GM12878 (cell line): ENCODE measurements at regions not wholly inside any gene's neighbourhood (a gene's known extent, or its start where the extent isn't known, plus 50 kb on each side); places are given as distances from the start of the nearest gene placed in this dataset.
A peak's percentile ranks its signal among the peaks of the same experiment; 100 is the strongest.

Source experiments
- ATAC-seq: fragments of 200-7000 bp; cut with Tn5 transposase; 3 replicates; pipeline ENCODE4 v1.9.1; 2020; ENCODE audit warnings: mild to moderate bottlenecking, moderate library complexity
- BruUV-seq: library from RNA; stranded (reverse); fragments of 400-500 nt; replicated peaks from 2 replicates; lab custom pipeline; 2021; lab: Mats Ljungman, UMichigan
- CTCF ChIA-PET: fragments of 300-600 bp; sonication (Branson Sonifier 250); formaldehyde crosslinking; extraction: SDS; loops from one replicate; lab custom pipeline; 2021; ENCODE audit warnings: inconsistent platforms; lab: Yijun Ruan, JAX
- POLR2A ChIA-PET: fragments of 350-600 bp; formaldehyde crosslinking; extraction: SDS; loops from one replicate; lab custom pipeline; 2021; ENCODE audit warnings: inconsistent platforms; lab: Charles Lee
- RAD21 ChIA-PET: fragments of 300-600 bp; sonication (Branson Sonifier 250); formaldehyde crosslinking; loops from one replicate; lab custom pipeline; 2023; ENCODE audit warnings: antibody characterized with exemption; ENCODE audit not compliant: unreplicated experiment; lab: Charles Lee
- SMC1A ChIA-PET: fragments of 300-600 bp; sonication (Branson Sonifier 250); formaldehyde crosslinking; loops from one replicate; lab custom pipeline; 2023; ENCODE audit not compliant: unreplicated experiment, uncharacterized antibody; lab: Charles Lee
- DNase-seq: peaks from one replicate; pipeline ENCODE4 v3.0.0-alpha.2; 2011; ENCODE audit warnings: low read depth, low spot score
- FAIRE-seq: peaks from 3 replicates; lab custom pipeline; 2011; peaks lifted over from hg19 to GRCh38; lab: Jason Lieb, UNC
- H2AFZ ChIP-seq: 2 replicates; pipeline ENCODE4 v1.6.0; 2011; ENCODE audit warnings: low read depth, low read length, control low read depth; ENCODE audit not compliant: control insufficient read depth
- H3K27ac ChIP-seq: 2 replicates; pipeline ENCODE4 v1.5.1; 2011; ENCODE audit warnings: control low read depth; ENCODE audit not compliant: control insufficient read depth, insufficient read depth
- H3K27me3 ChIP-seq, 2 experiments: replicated peaks in 1 of 2; 2 replicates each; pipeline versions ENCODE4 v1.6.0 to v1.6.1; 2011; ENCODE audit warnings: low read length in 1 of 2; ENCODE audit not compliant: control insufficient read depth in 2 of 2, insufficient read depth in 2 of 2
- H3K36me3 ChIP-seq, 2 experiments: 2 replicates each; pipeline ENCODE4 v1.5.1; 2011; ENCODE audit warnings: low read length in 1 of 2; ENCODE audit not compliant: control insufficient read depth in 2 of 2, insufficient read depth in 2 of 2
- H3K4me1 ChIP-seq: 2 replicates; pipeline ENCODE4 v1.6.1; 2011; ENCODE audit warnings: mild to moderate bottlenecking, low read length, moderate library complexity, mixed read lengths; ENCODE audit not compliant: control insufficient read depth, insufficient read depth
- H3K4me2 ChIP-seq: 2 replicates; pipeline ENCODE4 v1.6.0; 2011; ENCODE audit warnings: control low read depth; ENCODE audit not compliant: control insufficient read depth, insufficient read depth
- H3K4me3 ChIP-seq: fragments of 200-600 bp; sonication (generic); 2 replicates; pipeline ENCODE4 v1.5.1; 2016
- H3K79me2 ChIP-seq: 2 replicates; pipeline ENCODE4 v1.6.0; 2011; ENCODE audit warnings: low read length; ENCODE audit not compliant: control insufficient read depth, insufficient read depth
- H3K9ac ChIP-seq: 2 replicates; pipeline ENCODE4 v1.8.0; 2011; ENCODE audit warnings: low read length, control low read depth, mixed read lengths; ENCODE audit not compliant: control insufficient read depth, insufficient read depth
- H3K9me3 ChIP-seq: replicated peaks from 3 replicates; pipeline ENCODE4 v1.5.1; 2011; ENCODE audit warnings: mild to moderate bottlenecking, low read length; ENCODE audit not compliant: control insufficient read depth, insufficient read depth
- H4K20me1 ChIP-seq: 2 replicates; pipeline ENCODE4 v1.6.0; 2011; ENCODE audit not compliant: control insufficient read depth, insufficient read depth
- CBFB ChIP-seq: IDR thresholded peaks from 2 replicates; pipeline ENCODE4 v1.6.1; 2016; ENCODE audit warnings: antibody characterized with exemption, low read depth
- CHD4 ChIP-seq: fragments of 200-600 bp; sonication (generic); IDR thresholded peaks from 2 replicates; pipeline ENCODE4 v1.6.1; 2016; ENCODE audit warnings: mild to moderate bottlenecking
- CTCF ChIP-seq, 3 experiments: IDR thresholded peaks in 2 of 3; conservative IDR thresholded peaks in 1 of 3; 2 replicates each; pipeline ENCODE4 v1.5.1; 2011; ENCODE audit warnings: low read depth in 3 of 3, low read length in 3 of 3, mild to moderate bottlenecking in 3 of 3, control low read depth in 2 of 3, moderate library complexity in 2 of 3, inconsistent platforms in 1 of 3, mixed read lengths in 1 of 3; ENCODE audit not compliant: control insufficient read depth in 2 of 3, insufficient read depth in 1 of 3; ENCODE audit errors: extremely low read depth in 1 of 3
- LARP7 ChIP-seq: fragments of 450-650 bp; IDR thresholded peaks from 2 replicates; pipeline ENCODE4 v1.6.1; 2017; ENCODE audit warnings: mild to moderate bottlenecking
- RELA ChIP-seq: fragments of 450-650 bp; IDR thresholded peaks from 2 replicates; pipeline ENCODE4 v1.8.0; 2014; ENCODE audit warnings: borderline replicate concordance; ENCODE audit not compliant: partially characterized antibody
- RELB ChIP-seq: fragments of 450-650 bp; IDR thresholded peaks from 2 replicates; pipeline ENCODE4 v1.6.1; 2017; ENCODE audit warnings: low read depth, mild to moderate bottlenecking, moderate library complexity
- WGBS: methylation state at CpG from one replicate; pipeline ENCODE4 v1.1.6; 2016; ENCODE audit warnings: low lambda C conversion rate; ENCODE audit not compliant: insufficient replicate concordance, insufficient coverage; ENCODE audit errors: missing lambda C conversion rate; 5-methylcytosine and 5-hydroxymethylcytosine counted together
- in situ Hi-C: fragments of 300-500 bp; cut with MboI; formaldehyde crosslinking; loops from 9 replicates; pipeline ENCODE4 v1.14.3; 2018; ENCODE audit warnings: mixed read lengths
- intact Hi-C: fragments of 100-400 bp; cut with micrococcal nuclease; formaldehyde crosslinking; loops from one replicate; pipeline ENCODE4 v1.14.2; 2022; ENCODE audit not compliant: unreplicated experiment

- POLR2A ChIA-PET, result no interaction called here
- in situ Hi-C loops, result no loop called here
- Histone ChIP-seq H3K36me3 (no peaks in the 10 kb centered on the region), H3K9ac (no peak overlapping the region), H3K4me2 (no peak overlapping the region), H3K79me2 (no peaks in the 10 kb centered on the region), H4K20me1 (no peaks in the 10 kb centered on the region), H3K27me3 (no peaks in the 10 kb centered on the region), H3K27ac (no peak overlapping the region), H3K4me3 (no peak overlapping the region), H3K9me3 (no peaks in the 10 kb centered on the region), H3K4me1 (no peaks in the 10 kb centered on the region; the same call in 1 of the 2 replicates), H2AFZ (no peak overlapping the region)
- no peak for ATAC-seq
- SMC1A ChIA-PET, result no interaction called here
- no peak for FAIRE-seq
- CTCF ChIA-PET, result no interaction called here
- intact Hi-C loops, result no loop called here
- RAD21 ChIA-PET, result no interaction called here
- no TSS peak for BruUV-seq
- TF ChIP-seq LARP7 (no peak), CBFB (no peak)
- no peak for DNase-seq
- 24% methylated on average over 8 of the region's 8 CpGs for WGBS
Observed at GRCh38 chr9:87160148-87161102, 213.1 kb upstream of the GAS1 start.

- ChIA-PET RAD21 (no interaction called here), SMC1A (no interaction called here), CTCF (interaction anchor here (1.0 kb wide), 1 partner anchor 14 kb away, joined by 3 read pairs; no protein-coding TSS in a partner anchor), POLR2A (no interaction called here)
- DNase-seq (no peak), ATAC-seq (no peak), FAIRE-seq (no peak)
- H3K9ac ChIP-seq, result no peak overlapping the region
- H3K36me3 ChIP-seq, result no peaks in the 10 kb centered on the region
- no peak overlapping the region for H3K4me3 ChIP-seq
- no TSS peak for BruUV-seq
- H3K4me1 ChIP-seq, result no peaks in the 10 kb centered on the region
- no peaks in the 10 kb centered on the region for H3K79me2 ChIP-seq
- intact Hi-C loops, result no loop called here
- no peaks in the 10 kb centered on the region for H4K20me1 ChIP-seq
- WGBS, result 33% methylated on average over 5 of the region's 5 CpGs
- in situ Hi-C loops, result no loop called here
- H3K27me3 ChIP-seq, result no peaks in the 10 kb centered on the region; a peak in 1 of 4 replicates
- H3K4me2 ChIP-seq, result no peak overlapping the region
- no peaks in the 10 kb centered on the region for H3K9me3 ChIP-seq
- no peak overlapping the region for H2AFZ ChIP-seq
- TF ChIP-seq CHD4 (no peak), RELB (no peak), CTCF (IDR thresholded peaks at IDR 0.05 in 2 of 3, conservative IDR thresholded peaks at IDR 0.05 in 1 of 3; ENCODE audit: control insufficient read depth in 2 of 3, extremely low read depth in 1 of 3, insufficient read depth in 1 of 3, low read depth in 3 of 3, low read length in 3 of 3) (peak in 1 of 3 experiments; percentile 16; a peak in 1 of 6 replicates), RELA (no peak)
- H3K27ac ChIP-seq, result no peak overlapping the region
Observed at GRCh38 chr9:87167161-87167560, 219.9 kb upstream of the GAS1 start.
